ENCODE measurements at regions not wholly inside any gene's neighbourhood (a gene's known extent, or its start where the extent isn't known, plus 50 kb on each side); places are given as distances from the start of the nearest gene placed in this dataset.

DNA sequence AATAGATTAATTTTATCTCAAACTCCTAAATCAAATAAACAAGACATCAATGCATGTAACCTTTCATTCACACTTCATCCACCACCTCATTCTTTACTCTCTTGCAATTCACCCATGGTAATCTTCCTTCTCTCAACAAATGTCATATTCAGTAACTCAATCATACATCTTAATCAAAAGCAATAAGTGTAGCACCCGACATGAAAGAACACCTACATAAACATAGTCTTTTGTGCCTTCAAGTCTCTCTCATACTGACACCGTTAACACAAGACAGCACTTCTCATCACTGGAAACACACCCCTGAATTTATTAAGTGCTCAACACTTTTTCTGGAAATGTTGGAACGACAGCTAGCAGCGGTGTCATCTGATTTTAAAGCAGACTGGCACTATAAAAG, 225.9 kb downstream of the TTLL7 start:
- TF ChIP-seq POLR2A (IDR thresholded peaks at IDR 0.05) (no peak), POLR2AphosphoS5 (IDR thresholded peaks at IDR 0.05) (no peak)
- TF ChIP-seq, protein P1, sequence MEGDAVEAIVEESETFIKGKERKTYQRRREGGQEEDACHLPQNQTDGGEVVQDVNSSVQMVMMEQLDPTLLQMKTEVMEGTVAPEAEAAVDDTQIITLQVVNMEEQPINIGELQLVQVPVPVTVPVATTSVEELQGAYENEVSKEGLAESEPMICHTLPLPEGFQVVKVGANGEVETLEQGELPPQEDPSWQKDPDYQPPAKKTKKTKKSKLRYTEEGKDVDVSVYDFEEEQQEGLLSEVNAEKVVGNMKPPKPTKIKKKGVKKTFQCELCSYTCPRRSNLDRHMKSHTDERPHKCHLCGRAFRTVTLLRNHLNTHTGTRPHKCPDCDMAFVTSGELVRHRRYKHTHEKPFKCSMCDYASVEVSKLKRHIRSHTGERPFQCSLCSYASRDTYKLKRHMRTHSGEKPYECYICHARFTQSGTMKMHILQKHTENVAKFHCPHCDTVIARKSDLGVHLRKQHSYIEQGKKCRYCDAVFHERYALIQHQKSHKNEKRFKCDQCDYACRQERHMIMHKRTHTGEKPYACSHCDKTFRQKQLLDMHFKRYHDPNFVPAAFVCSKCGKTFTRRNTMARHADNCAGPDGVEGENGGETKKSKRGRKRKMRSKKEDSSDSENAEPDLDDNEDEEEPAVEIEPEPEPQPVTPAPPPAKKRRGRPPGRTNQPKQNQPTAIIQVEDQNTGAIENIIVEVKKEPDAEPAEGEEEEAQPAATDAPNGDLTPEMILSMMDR (IDR thresholded peaks at IDR 0.05) = no peak

Data from upper lobe of left lung (tissue), 4 donors.